Cardiac fibroblast (primary cell): ENCODE measurements at regions not wholly inside any gene's neighbourhood (a gene's known extent, or its start where the extent isn't known, plus 50 kb on each side); places are given as distances from the start of the nearest gene placed in this dataset.

Source experiments
- DNase-seq, 2 donors: peaks; one replicate each; pipeline versions ENCODE4 v3.0.0 to v3.0.0-alpha.2; 2010; ENCODE audit warnings: low read depth in 2 of 2
- H3K4me3 ChIP-seq, 2 donors: replicated peaks in 1 of 2; 1 replicate in 1 of 2; 2 replicates in 1 of 2; pipeline ENCODE4 v1.5.1; 2011; ENCODE audit warnings: low read depth in 2 of 2, low read length in 2 of 2, mild to moderate bottlenecking in 2 of 2, moderate library complexity in 1 of 2
- CTCF ChIP-seq: IDR thresholded peaks from one replicate; pipeline ENCODE4 v1.5.1; 2011; ENCODE audit warnings: low read depth, mild to moderate bottlenecking, low read length, inconsistent platforms

- H3K4me3 ChIP-seq = no peak overlapping the region
- DNase-seq = no peak
- TF ChIP-seq CTCF = no peak
These were observed 557.8 kb downstream of the HACE1 start for GRCh38 chr6:104301951-104302350.

GRCh38 chr6:104286641-104287040 lies 573.1 kb downstream of the HACE1 start:
- H3K4me3 ChIP-seq = no peak overlapping the region
- no peak for TF ChIP-seq CTCF
- DNase-seq = no peak

- no peak for DNase-seq
- no peak overlapping the region for H3K4me3 ChIP-seq
- no peak for TF ChIP-seq CTCF
These were observed 574.8 kb downstream of the HACE1 start for GRCh38 chr6:104284872-104285271.

- no peak overlapping the region for H3K4me3 ChIP-seq
- no peak for DNase-seq
- TF ChIP-seq CTCF = no peak
These were observed 577.1 kb downstream of the HACE1 start for GRCh38 chr6:104282581-104282980.

- no peak for DNase-seq
- no peak for TF ChIP-seq CTCF
- H3K4me3 ChIP-seq = no peak overlapping the region
These were observed 578.3 kb downstream of the HACE1 start for GRCh38 chr6:104281370-104281769.

GRCh38 chr6:104268389-104268788 lies 591.3 kb downstream of the HACE1 start:
- H3K4me3 ChIP-seq = no peak overlapping the region
- DNase-seq = no peak
- no peak for TF ChIP-seq CTCF

- H3K4me3 ChIP-seq = no peak overlapping the region
- no peak for DNase-seq
- TF ChIP-seq CTCF = no peak
These were observed 592.8 kb downstream of the HACE1 start for GRCh38 chr6:104266922-104267321.
